ENCODE measurements at regions not wholly inside any gene's neighbourhood (a gene's known extent, or its start where the extent isn't known, plus 50 kb on each side); places are given as distances from the start of the nearest gene placed in this dataset.
A peak's percentile ranks its signal among the peaks of the same experiment; 100 is the strongest.

GRCh38 chr5:35436400-35437057 lies 181.1 kb upstream of the SPEF2 start:
- no peak for ATAC-seq
- intact Hi-C loops (cut with micrococcal nuclease) = no loop called here

More at GRCh38 chr5:35436400-35437057, 181.1 kb upstream of the SPEF2 start:
- Histone ChIP-seq H3K79me2 (ENCODE audit: insufficient read depth, low read length) (no peaks in the 10 kb centered on the region), H3K9me3 (ENCODE audit: control insufficient read depth in 1 of 2, insufficient read depth in 1 of 2, low read depth in 1 of 2, low read length in 2 of 2) (no peaks in the 10 kb centered on the region), H3K4me3 (replicated peaks in 1 of 2; ENCODE audit: low read depth in 1 of 2, low read length in 2 of 2) (no peak overlapping the region), H3K4me1 (ENCODE audit: control insufficient read depth in 1 of 2, insufficient read depth in 2 of 2, low read length in 2 of 2) (no peaks in the 10 kb centered on the region), H3K9me2 (ENCODE audit: insufficient read depth) (no peaks in the 10 kb centered on the region), H3K9ac (ENCODE audit: low read length) (no peak overlapping the region), H3K36me3 (ENCODE audit: control insufficient read depth in 1 of 2, insufficient read depth in 2 of 2, low read length in 2 of 2) (no peaks in the 10 kb centered on the region), H3K27me3 (ENCODE audit: insufficient read depth, low read length) (peaks cover 10% of the 10 kb centered on the region; the same call in 1 of the 2 replicates), H3K4me2 (ENCODE audit: low read length) (no peak overlapping the region), H2AFZ (ENCODE audit: low read depth, low read length, poor library complexity, severe bottlenecking) (no peak overlapping the region), H3K27ac (ENCODE audit: low read depth, low read length) (no peak overlapping the region), H4K20me1 (ENCODE audit: insufficient read depth) (no peaks in the 10 kb centered on the region)
- ChIA-PET CTCF (interaction anchor here (0.7 to 1.5 kb wide), 10 partner anchors 8 to 63 kb away, joined by 3 to 5 read pairs (median 4); no protein-coding TSS in a partner anchor), RAD21 (ENCODE audit: low non-redundant PET in 1 of 2, low total read pairs in 2 of 2, uncharacterized antibody in 2 of 2, unreplicated experiment in 2 of 2) (no interaction called here), POLR2A (no interaction called here)
- TF ChIP-seq EZH2phosphoT487 (IDR thresholded peaks at IDR 0.05; ENCODE audit: borderline replicate concordance) = no peak
- TF ChIP-seq, protein P1, sequence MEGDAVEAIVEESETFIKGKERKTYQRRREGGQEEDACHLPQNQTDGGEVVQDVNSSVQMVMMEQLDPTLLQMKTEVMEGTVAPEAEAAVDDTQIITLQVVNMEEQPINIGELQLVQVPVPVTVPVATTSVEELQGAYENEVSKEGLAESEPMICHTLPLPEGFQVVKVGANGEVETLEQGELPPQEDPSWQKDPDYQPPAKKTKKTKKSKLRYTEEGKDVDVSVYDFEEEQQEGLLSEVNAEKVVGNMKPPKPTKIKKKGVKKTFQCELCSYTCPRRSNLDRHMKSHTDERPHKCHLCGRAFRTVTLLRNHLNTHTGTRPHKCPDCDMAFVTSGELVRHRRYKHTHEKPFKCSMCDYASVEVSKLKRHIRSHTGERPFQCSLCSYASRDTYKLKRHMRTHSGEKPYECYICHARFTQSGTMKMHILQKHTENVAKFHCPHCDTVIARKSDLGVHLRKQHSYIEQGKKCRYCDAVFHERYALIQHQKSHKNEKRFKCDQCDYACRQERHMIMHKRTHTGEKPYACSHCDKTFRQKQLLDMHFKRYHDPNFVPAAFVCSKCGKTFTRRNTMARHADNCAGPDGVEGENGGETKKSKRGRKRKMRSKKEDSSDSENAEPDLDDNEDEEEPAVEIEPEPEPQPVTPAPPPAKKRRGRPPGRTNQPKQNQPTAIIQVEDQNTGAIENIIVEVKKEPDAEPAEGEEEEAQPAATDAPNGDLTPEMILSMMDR (IDR thresholded peaks at IDR 0.05 in 2 of 3, conservative IDR thresholded peaks at IDR 0.05 in 1 of 3; ENCODE audit: borderline replicate concordance in 1 of 3, insufficient read depth in 1 of 3, low read depth in 2 of 3, low read length in 2 of 3) = peak in 2 of 3 experiments; percentile 53 to 60; a peak in 3 of 6 replicates
- TF ChIP-seq POLR2AphosphoS5 (IDR thresholded peaks at IDR 0.05; ENCODE audit: low read depth, low read length) = no peak
- TF ChIP-seq RAD21 (IDR thresholded peaks at IDR 0.05; ENCODE audit: low read depth) = peak; percentile 15; the same call in 1 of the 2 replicates
- peak; percentile 13 for DNase-seq (ENCODE audit: low read depth, low spot score)
- no TSS peak for BruUV-seq (replicated peaks)

All from HCT116 (cell line).